Suprapubic skin (tissue), 3 donors: ENCODE measurements at regions not wholly inside any gene's neighbourhood (a gene's known extent, or its start where the extent isn't known, plus 50 kb on each side); places are given as distances from the start of the nearest gene placed in this dataset.

ENCODE experiments used
- POLR2A ChIP-seq, 2 donors: fragments of 450-650 bp; IDR thresholded peaks; one replicate each; pipeline ENCODE4 v1.6.1; 2017; ENCODE audit warnings: antibody characterized with exemption in 2 of 2, mild to moderate bottlenecking in 2 of 2, moderate library complexity in 2 of 2
- TF ChIP-seq, protein P1 (sequence below), 2 donors: fragments of 200-600 bp in 1 of 2; fragments of 450-650 bp in 1 of 2; sonication (generic) in 1 of 2; IDR thresholded peaks; one replicate each; pipeline ENCODE4 v1.5.1; 2016 to 2019; ENCODE audit warnings: antibody characterized with exemption in 2 of 2, mild to moderate bottlenecking in 1 of 2, moderate library complexity in 1 of 2

DNA sequence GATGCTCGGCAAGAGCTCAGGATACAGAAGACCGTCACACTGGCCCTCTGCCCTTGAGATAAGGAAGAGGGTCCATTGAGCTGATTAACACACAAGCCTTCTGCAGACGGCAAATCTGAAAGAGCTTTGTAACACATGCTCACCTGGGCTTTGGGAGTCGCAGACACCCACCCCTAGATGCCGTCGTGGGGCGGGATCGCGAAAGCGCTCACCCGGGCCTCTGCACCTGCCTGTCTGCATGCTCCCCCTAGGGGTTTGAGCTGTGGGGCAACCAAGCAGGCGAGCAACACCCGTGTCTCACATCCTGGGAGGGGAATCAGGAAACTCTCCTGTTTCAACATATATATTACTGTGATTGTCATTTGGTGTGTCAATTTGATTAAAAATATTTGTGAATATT, 99.8 kb upstream of the KCNH7 start:
- TF ChIP-seq, protein P1, sequence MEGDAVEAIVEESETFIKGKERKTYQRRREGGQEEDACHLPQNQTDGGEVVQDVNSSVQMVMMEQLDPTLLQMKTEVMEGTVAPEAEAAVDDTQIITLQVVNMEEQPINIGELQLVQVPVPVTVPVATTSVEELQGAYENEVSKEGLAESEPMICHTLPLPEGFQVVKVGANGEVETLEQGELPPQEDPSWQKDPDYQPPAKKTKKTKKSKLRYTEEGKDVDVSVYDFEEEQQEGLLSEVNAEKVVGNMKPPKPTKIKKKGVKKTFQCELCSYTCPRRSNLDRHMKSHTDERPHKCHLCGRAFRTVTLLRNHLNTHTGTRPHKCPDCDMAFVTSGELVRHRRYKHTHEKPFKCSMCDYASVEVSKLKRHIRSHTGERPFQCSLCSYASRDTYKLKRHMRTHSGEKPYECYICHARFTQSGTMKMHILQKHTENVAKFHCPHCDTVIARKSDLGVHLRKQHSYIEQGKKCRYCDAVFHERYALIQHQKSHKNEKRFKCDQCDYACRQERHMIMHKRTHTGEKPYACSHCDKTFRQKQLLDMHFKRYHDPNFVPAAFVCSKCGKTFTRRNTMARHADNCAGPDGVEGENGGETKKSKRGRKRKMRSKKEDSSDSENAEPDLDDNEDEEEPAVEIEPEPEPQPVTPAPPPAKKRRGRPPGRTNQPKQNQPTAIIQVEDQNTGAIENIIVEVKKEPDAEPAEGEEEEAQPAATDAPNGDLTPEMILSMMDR (IDR thresholded peaks at IDR 0.05) = no peak
- no peak for TF ChIP-seq POLR2A (IDR thresholded peaks at IDR 0.05)
